GM23338 (cell line): ENCODE measurements at regions not wholly inside any gene's neighbourhood (a gene's known extent, or its start where the extent isn't known, plus 50 kb on each side); places are given as distances from the start of the nearest gene placed in this dataset.

Source experiments
- ATAC-seq: fragments of 200-7000 bp; cut with Tn5 transposase; 3 replicates; pipeline ENCODE4 v1.9.1; 2020
- DNase-seq: peaks from one replicate; pipeline ENCODE4 v3.0.0-alpha.2; 2015; ENCODE audit warnings: low spot score
- H2AFZ ChIP-seq: fragments of 200-600 bp; sonication (generic); 2 replicates; pipeline ENCODE4 v1.8.0; 2016; ENCODE audit warnings: antibody characterized with exemption, mild to moderate bottlenecking, moderate library complexity
- H3F3A ChIP-seq: fragments of 200-600 bp; sonication (generic); replicated peaks from 2 replicates; pipeline ENCODE4 v1.8.0; 2017; ENCODE audit warnings: antibody characterized with exemption, mixed run types, low read depth
- H3K27ac ChIP-seq: fragments of 200-600 bp; sonication (generic); 2 replicates; pipeline ENCODE4 v1.6.1; 2016; ENCODE audit warnings: low read depth
- H3K27me3 ChIP-seq: fragments of 200-600 bp; sonication (generic); 2 replicates; pipeline ENCODE4 v1.8.0; 2016; ENCODE audit warnings: mild to moderate bottlenecking, mixed run types, moderate library complexity; ENCODE audit not compliant: insufficient read depth
- H3K36me3 ChIP-seq: fragments of 200-600 bp; sonication (generic); 2 replicates; pipeline ENCODE4 v1.8.0; 2016; ENCODE audit warnings: mild to moderate bottlenecking; ENCODE audit not compliant: insufficient read depth
- H3K4me1 ChIP-seq: fragments of 200-600 bp; sonication (generic); 2 replicates; pipeline ENCODE4 v1.8.0; 2016; ENCODE audit warnings: mild to moderate bottlenecking, moderate library complexity; ENCODE audit not compliant: insufficient read depth
- H3K4me2 ChIP-seq: fragments of 200-600 bp; sonication (generic); 2 replicates; pipeline ENCODE4 v1.7.1; 2017; ENCODE audit warnings: mixed run types
- H3K4me3 ChIP-seq: fragments of 200-600 bp; sonication (generic); 2 replicates; pipeline ENCODE4 v1.6.1; 2016; ENCODE audit warnings: mixed run types
- H3K79me2 ChIP-seq: fragments of 200-600 bp; sonication (generic); replicated peaks from 2 replicates; pipeline ENCODE4 v1.8.0; 2017; ENCODE audit warnings: mild to moderate bottlenecking; ENCODE audit not compliant: insufficient read depth
- H3K9me2 ChIP-seq: fragments of 200-600 bp; sonication (generic); 2 replicates; pipeline ENCODE4 v1.8.0; 2017; ENCODE audit not compliant: insufficient read depth
- H4K20me1 ChIP-seq: fragments of 200-600 bp; sonication (generic); replicated peaks from 2 replicates; pipeline ENCODE4 v1.8.0; 2017; ENCODE audit warnings: mild to moderate bottlenecking; ENCODE audit not compliant: insufficient read depth
- H3K27ac Mint-ChIP-seq: 2 replicates; pipeline ENCODE4 v1.8.0; 2020; ENCODE audit warnings: inconsistent platforms, mild to moderate bottlenecking, moderate library complexity, mixed read lengths
- H3K27me3 Mint-ChIP-seq: 3 replicates; pipeline ENCODE4 v1.8.0; 2022; ENCODE audit warnings: low read depth, mild to moderate bottlenecking, moderate library complexity, mixed read lengths, inconsistent platforms; ENCODE audit not compliant: insufficient read depth, poor library complexity
- H3K36me3 Mint-ChIP-seq: 3 replicates; pipeline ENCODE4 v1.8.0; 2021; ENCODE audit warnings: low read depth, mild to moderate bottlenecking, inconsistent platforms, moderate library complexity, mixed read lengths
- H3K4me1 Mint-ChIP-seq: 3 replicates; pipeline ENCODE4 v1.8.0; 2020; ENCODE audit warnings: mild to moderate bottlenecking, inconsistent platforms, mixed read lengths
- H3K4me3 Mint-ChIP-seq: 3 replicates; pipeline ENCODE4 v1.8.0; 2021; ENCODE audit warnings: moderate library complexity, mild to moderate bottlenecking, inconsistent platforms, mixed read lengths
- H3K9me3 Mint-ChIP-seq: 3 replicates; pipeline ENCODE4 v1.8.0; 2020; ENCODE audit warnings: moderate library complexity, mild to moderate bottlenecking, inconsistent platforms, mixed read lengths
- CREB1 ChIP-seq: fragments of 250-450 bp; sonication (Bioruptor Pico); IDR thresholded peaks from 2 replicates; pipeline ENCODE4 v1.5.0; 2020; ENCODE audit warnings: low read depth, mild to moderate bottlenecking, moderate library complexity
- EZH2 ChIP-seq: fragments of 200-600 bp; sonication (generic); IDR thresholded peaks from one replicate; pipeline ENCODE4 v1.8.0; 2017; ENCODE audit warnings: antibody characterized with exemption, mild to moderate bottlenecking, low read depth; ENCODE audit not compliant: unreplicated experiment
- EZH2phosphoT487 ChIP-seq: fragments of 200-600 bp; sonication (generic); IDR thresholded peaks from one replicate; pipeline ENCODE4 v1.8.1; 2018; ENCODE audit warnings: antibody characterized with exemption; ENCODE audit not compliant: unreplicated experiment
- JUNB ChIP-seq: IDR thresholded peaks from one replicate; pipeline ENCODE4 v1.6.1; 2016; ENCODE audit warnings: antibody characterized with exemption; ENCODE audit not compliant: unreplicated experiment
- NANOG ChIP-seq: IDR thresholded peaks from 2 replicates; pipeline ENCODE4 v1.6.1; 2016; ENCODE audit warnings: antibody characterized with exemption, borderline replicate concordance
- POLR2AphosphoS5 ChIP-seq: IDR thresholded peaks from 2 replicates; pipeline ENCODE4 v1.6.1; 2016; ENCODE audit warnings: antibody characterized with exemption, low read depth
- STAT1 ChIP-seq: IDR thresholded peaks from one replicate; pipeline ENCODE4 v1.6.1; 2016; ENCODE audit warnings: antibody characterized with exemption; ENCODE audit not compliant: unreplicated experiment
- ZNF114 ChIP-seq: fragments of 250-450 bp; sonication (Bioruptor Pico); IDR thresholded peaks from 2 replicates; pipeline ENCODE4 v1.5.0; 2020; ENCODE audit warnings: mild to moderate bottlenecking, moderate library complexity
- ZNF331 ChIP-seq: fragments of 250-450 bp; sonication (Bioruptor Pico); IDR thresholded peaks from 2 replicates; pipeline ENCODE4 v1.5.0; 2020; ENCODE audit warnings: low read depth, mild to moderate bottlenecking, moderate library complexity
- TF ChIP-seq, protein P1 (sequence below): fragments of 250-450 bp; sonication (Bioruptor Pico); IDR thresholded peaks from 2 replicates; pipeline ENCODE4 v1.5.0; 2020; ENCODE audit warnings: mild to moderate bottlenecking, moderate library complexity
- TF ChIP-seq, protein P2 (sequence below): IDR thresholded peaks from one replicate; pipeline ENCODE4 v1.6.1; 2018; ENCODE audit warnings: antibody characterized with exemption; ENCODE audit not compliant: unreplicated experiment
- TF ChIP-seq, protein P3 (sequence below): IDR thresholded peaks from 2 replicates; pipeline ENCODE4 v1.6.1; 2016; ENCODE audit warnings: antibody characterized with exemption
- TF ChIP-seq, protein P4 (sequence below), 2 experiments: fragments of 200-600 bp in 1 of 2; sonication (generic) in 1 of 2; conservative IDR thresholded peaks; 2 replicates each; pipeline versions ENCODE4 v1.5.1 to v1.6.1; 2016 to 2017; ENCODE audit warnings: antibody characterized with exemption in 2 of 2, low read depth in 2 of 2, mild to moderate bottlenecking in 2 of 2, moderate library complexity in 1 of 2

DNA sequence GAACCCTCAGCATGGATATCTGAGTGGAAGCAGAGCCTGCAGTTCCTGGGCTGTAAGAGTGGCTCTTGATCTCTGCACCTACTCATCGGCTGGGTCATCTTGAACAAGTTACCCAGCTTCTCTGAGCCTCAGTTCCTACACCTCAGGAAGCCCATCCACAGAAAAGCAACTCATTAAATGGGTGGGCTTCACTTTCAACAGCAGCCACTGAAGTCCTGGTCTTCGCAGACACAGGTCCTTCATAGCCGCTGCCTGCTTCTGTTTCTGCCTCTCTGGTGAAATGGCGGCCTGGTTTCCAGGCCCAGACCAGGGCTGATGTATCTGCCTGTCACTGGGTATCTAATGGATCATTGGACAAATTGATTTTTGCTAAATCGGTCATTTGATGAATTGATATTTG lies 571.4 kb downstream of the PTPRU start:
- no peak overlapping the region for H3K27ac Mint-ChIP-seq
- Histone ChIP-seq H3K4me3 (no peak overlapping the region), H3K27me3 (no peaks in the 10 kb centered on the region), H3K4me1 (no peaks in the 10 kb centered on the region), H3K9me2 (no peaks in the 10 kb centered on the region), H3K36me3 (no peaks in the 10 kb centered on the region), H4K20me1 (no peaks in the 10 kb centered on the region), H3K4me2 (no peak overlapping the region), H3K27ac (no peak overlapping the region), H3F3A (no peaks in the 10 kb centered on the region), H2AFZ (no peak overlapping the region), H3K79me2 (no peaks in the 10 kb centered on the region)
- H3K4me1 Mint-ChIP-seq: peaks cover 5% of the 10 kb centered on the region
- ATAC-seq (no peak), DNase-seq (no peak)
- peaks cover 6% of the 10 kb centered on the region for H3K27me3 Mint-ChIP-seq
- TF ChIP-seq, protein P1, sequence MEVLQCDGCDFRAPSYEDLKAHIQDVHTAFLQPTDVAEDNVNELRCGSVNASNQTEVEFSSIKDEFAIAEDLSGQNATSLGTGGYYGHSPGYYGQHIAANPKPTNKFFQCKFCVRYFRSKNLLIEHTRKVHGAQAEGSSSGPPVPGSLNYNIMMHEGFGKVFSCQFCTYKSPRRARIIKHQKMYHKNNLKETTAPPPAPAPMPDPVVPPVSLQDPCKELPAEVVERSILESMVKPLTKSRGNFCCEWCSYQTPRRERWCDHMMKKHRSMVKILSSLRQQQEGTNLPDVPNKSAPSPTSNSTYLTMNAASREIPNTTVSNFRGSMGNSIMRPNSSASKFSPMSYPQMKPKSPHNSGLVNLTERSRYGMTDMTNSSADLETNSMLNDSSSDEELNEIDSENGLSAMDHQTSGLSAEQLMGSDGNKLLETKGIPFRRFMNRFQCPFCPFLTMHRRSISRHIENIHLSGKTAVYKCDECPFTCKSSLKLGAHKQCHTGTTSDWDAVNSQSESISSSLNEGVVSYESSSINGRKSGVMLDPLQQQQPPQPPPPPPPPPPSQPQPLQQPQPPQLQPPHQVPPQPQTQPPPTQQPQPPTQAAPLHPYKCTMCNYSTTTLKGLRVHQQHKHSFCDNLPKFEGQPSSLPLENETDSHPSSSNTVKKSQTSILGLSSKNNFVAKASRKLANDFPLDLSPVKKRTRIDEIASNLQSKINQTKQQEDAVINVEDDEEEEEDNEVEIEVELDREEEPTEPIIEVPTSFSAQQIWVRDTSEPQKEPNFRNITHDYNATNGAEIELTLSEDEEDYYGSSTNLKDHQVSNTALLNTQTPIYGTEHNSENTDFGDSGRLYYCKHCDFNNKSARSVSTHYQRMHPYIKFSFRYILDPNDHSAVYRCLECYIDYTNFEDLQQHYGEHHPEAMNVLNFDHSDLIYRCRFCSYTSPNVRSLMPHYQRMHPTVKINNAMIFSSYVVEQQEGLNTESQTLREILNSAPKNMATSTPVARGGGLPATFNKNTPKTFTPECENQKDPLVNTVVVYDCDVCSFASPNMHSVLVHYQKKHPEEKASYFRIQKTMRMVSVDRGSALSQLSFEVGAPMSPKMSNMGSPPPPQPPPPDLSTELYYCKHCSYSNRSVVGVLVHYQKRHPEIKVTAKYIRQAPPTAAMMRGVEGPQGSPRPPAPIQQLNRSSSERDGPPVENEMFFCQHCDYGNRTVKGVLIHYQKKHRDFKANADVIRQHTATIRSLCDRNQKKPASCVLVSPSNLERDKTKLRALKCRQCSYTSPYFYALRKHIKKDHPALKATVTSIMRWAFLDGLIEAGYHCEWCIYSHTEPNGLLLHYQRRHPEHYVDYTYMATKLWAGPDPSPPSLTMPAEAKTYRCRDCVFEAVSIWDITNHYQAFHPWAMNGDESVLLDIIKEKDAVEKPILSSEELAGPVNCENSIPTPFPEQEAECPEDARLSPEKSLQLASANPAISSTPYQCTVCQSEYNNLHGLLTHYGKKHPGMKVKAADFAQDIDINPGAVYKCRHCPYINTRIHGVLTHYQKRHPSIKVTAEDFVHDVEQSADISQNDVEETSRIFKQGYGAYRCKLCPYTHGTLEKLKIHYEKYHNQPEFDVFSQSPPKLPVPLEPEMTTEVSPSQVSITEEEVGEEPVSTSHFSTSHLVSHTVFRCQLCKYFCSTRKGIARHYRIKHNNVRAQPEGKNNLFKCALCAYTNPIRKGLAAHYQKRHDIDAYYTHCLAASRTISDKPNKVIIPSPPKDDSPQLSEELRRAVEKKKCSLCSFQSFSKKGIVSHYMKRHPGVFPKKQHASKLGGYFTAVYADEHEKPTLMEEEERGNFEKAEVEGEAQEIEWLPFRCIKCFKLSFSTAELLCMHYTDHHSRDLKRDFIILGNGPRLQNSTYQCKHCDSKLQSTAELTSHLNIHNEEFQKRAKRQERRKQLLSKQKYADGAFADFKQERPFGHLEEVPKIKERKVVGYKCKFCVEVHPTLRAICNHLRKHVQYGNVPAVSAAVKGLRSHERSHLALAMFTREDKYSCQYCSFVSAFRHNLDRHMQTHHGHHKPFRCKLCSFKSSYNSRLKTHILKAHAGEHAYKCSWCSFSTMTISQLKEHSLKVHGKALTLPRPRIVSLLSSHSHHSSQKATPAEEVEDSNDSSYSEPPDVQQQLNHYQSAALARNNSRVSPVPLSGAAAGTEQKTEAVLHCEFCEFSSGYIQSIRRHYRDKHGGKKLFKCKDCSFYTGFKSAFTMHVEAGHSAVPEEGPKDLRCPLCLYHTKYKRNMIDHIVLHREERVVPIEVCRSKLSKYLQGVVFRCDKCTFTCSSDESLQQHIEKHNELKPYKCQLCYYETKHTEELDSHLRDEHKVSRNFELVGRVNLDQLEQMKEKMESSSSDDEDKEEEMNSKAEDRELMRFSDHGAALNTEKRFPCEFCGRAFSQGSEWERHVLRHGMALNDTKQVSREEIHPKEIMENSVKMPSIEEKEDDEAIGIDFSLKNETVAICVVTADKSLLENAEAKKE: no peak
- TF ChIP-seq ZNF331 (no peak), ZNF114 (CRISPR knock-in tag) (no peak), EZH2phosphoT487 (no peak), JUNB (no peak), STAT1 (no peak), NANOG (no peak), EZH2 (no peak), CREB1 (no peak), POLR2AphosphoS5 (no peak)
- TF ChIP-seq, protein P2, sequence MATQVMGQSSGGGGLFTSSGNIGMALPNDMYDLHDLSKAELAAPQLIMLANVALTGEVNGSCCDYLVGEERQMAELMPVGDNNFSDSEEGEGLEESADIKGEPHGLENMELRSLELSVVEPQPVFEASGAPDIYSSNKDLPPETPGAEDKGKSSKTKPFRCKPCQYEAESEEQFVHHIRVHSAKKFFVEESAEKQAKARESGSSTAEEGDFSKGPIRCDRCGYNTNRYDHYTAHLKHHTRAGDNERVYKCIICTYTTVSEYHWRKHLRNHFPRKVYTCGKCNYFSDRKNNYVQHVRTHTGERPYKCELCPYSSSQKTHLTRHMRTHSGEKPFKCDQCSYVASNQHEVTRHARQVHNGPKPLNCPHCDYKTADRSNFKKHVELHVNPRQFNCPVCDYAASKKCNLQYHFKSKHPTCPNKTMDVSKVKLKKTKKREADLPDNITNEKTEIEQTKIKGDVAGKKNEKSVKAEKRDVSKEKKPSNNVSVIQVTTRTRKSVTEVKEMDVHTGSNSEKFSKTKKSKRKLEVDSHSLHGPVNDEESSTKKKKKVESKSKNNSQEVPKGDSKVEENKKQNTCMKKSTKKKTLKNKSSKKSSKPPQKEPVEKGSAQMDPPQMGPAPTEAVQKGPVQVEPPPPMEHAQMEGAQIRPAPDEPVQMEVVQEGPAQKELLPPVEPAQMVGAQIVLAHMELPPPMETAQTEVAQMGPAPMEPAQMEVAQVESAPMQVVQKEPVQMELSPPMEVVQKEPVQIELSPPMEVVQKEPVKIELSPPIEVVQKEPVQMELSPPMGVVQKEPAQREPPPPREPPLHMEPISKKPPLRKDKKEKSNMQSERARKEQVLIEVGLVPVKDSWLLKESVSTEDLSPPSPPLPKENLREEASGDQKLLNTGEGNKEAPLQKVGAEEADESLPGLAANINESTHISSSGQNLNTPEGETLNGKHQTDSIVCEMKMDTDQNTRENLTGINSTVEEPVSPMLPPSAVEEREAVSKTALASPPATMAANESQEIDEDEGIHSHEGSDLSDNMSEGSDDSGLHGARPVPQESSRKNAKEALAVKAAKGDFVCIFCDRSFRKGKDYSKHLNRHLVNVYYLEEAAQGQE: no peak
- TF ChIP-seq, protein P3, sequence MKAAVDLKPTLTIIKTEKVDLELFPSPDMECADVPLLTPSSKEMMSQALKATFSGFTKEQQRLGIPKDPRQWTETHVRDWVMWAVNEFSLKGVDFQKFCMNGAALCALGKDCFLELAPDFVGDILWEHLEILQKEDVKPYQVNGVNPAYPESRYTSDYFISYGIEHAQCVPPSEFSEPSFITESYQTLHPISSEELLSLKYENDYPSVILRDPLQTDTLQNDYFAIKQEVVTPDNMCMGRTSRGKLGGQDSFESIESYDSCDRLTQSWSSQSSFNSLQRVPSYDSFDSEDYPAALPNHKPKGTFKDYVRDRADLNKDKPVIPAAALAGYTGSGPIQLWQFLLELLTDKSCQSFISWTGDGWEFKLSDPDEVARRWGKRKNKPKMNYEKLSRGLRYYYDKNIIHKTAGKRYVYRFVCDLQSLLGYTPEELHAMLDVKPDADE: no peak
- TF ChIP-seq, protein P4, sequence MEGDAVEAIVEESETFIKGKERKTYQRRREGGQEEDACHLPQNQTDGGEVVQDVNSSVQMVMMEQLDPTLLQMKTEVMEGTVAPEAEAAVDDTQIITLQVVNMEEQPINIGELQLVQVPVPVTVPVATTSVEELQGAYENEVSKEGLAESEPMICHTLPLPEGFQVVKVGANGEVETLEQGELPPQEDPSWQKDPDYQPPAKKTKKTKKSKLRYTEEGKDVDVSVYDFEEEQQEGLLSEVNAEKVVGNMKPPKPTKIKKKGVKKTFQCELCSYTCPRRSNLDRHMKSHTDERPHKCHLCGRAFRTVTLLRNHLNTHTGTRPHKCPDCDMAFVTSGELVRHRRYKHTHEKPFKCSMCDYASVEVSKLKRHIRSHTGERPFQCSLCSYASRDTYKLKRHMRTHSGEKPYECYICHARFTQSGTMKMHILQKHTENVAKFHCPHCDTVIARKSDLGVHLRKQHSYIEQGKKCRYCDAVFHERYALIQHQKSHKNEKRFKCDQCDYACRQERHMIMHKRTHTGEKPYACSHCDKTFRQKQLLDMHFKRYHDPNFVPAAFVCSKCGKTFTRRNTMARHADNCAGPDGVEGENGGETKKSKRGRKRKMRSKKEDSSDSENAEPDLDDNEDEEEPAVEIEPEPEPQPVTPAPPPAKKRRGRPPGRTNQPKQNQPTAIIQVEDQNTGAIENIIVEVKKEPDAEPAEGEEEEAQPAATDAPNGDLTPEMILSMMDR (conservative IDR thresholded peaks at IDR 0.05; ENCODE audit: low read depth in 2 of 2): no peak
- no peaks in the 10 kb centered on the region for H3K9me3 Mint-ChIP-seq
- H3K36me3 Mint-ChIP-seq: no peaks in the 10 kb centered on the region
- H3K4me3 Mint-ChIP-seq: no peak overlapping the region
